HUES48 (cell line): ENCODE measurements at regions not wholly inside any gene's neighbourhood (a gene's known extent, or its start where the extent isn't known, plus 50 kb on each side); places are given as distances from the start of the nearest gene placed in this dataset.
"Not testable (repeated sequence)": the region's sequence is repeated elsewhere in the genome, so short reads cannot be mapped to it uniquely, and the experiment has no call there.

Experiments
- H3K27ac ChIP-seq: one replicate; pipeline ENCODE4 v1.7.0; 2013; ENCODE audit warnings: low read depth, low read length, inconsistent platforms
- H3K27me3 ChIP-seq: 2 replicates; pipeline ENCODE4 v1.6.1; 2013; ENCODE audit warnings: mild to moderate bottlenecking, low read length; ENCODE audit not compliant: control insufficient read depth, insufficient read depth
- H3K36me3 ChIP-seq: 2 replicates; pipeline ENCODE4 v1.6.1; 2013; ENCODE audit warnings: low read length; ENCODE audit not compliant: control insufficient read depth, insufficient read depth
- H3K4me1 ChIP-seq: 2 replicates; pipeline ENCODE4 v1.6.1; 2013; ENCODE audit warnings: mild to moderate bottlenecking, low read length; ENCODE audit not compliant: control insufficient read depth, insufficient read depth
- H3K4me3 ChIP-seq: 2 replicates; pipeline ENCODE4 v1.5.1; 2013; ENCODE audit warnings: mild to moderate bottlenecking, low read depth, low read length
- H3K9ac ChIP-seq: 2 replicates; pipeline ENCODE4 v1.6.1; 2013; ENCODE audit warnings: mild to moderate bottlenecking, low read depth, low read length, moderate library complexity
- H3K9me3 ChIP-seq: 2 replicates; pipeline ENCODE4 v1.6.1; 2013; ENCODE audit warnings: low read length; ENCODE audit not compliant: control insufficient read depth, insufficient read depth

DNA sequence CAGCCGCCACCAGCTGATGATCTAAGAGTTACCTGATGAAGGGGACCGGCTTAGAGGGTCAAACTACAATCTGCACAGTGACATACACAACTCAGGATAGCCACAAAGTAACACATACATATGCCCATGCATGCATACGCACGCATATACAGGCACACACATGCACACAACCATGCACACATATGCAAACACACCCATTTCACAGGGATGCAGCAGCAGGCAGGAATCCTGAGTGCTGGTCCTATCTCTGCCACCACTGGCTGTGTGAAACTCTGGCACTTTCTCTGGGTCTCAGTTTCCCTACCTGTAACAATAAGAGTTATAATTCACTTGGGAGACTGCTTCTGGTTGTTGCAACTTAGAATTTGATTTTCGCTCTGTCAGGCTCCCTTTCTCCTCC lies 520.2 kb downstream of the PTPRU start:
- H3K9me3 ChIP-seq = no peaks in the 10 kb centered on the region
- no peaks in the 10 kb centered on the region for H3K27me3 ChIP-seq
- no peak overlapping the region for H3K9ac ChIP-seq
- H3K4me3 ChIP-seq = no peak overlapping the region
- no peaks in the 10 kb centered on the region for H3K4me1 ChIP-seq
- H3K27ac ChIP-seq = no peak overlapping the region
- no peaks in the 10 kb centered on the region for H3K36me3 ChIP-seq

DNA sequence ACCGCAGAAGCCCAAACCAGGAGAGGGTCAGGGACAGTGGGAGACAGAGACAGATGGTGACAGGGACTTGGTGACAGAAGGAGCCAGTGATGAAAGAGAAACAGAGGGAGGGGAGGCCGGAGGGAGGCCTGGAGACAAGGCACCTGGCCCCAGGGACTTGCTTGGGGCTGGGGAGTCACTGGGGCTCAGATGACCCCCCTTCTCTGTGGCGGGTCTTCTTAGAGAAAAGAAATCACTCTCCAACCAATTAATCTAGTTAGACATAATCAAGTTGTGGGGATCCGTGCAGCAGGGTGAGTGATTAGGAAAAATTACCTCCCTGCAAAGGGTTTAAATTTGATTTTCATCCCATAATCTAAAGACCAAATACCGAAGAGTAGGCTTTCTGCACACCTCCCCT lies 519.8 kb downstream of the PTPRU start:
- no peak overlapping the region for H3K4me3 ChIP-seq
- H3K9ac ChIP-seq = no peak overlapping the region
- H3K36me3 ChIP-seq = no peaks in the 10 kb centered on the region
- no peaks in the 10 kb centered on the region for H3K27me3 ChIP-seq
- H3K9me3 ChIP-seq = no peaks in the 10 kb centered on the region
- no peak overlapping the region for H3K27ac ChIP-seq
- no peaks in the 10 kb centered on the region for H3K4me1 ChIP-seq

DNA sequence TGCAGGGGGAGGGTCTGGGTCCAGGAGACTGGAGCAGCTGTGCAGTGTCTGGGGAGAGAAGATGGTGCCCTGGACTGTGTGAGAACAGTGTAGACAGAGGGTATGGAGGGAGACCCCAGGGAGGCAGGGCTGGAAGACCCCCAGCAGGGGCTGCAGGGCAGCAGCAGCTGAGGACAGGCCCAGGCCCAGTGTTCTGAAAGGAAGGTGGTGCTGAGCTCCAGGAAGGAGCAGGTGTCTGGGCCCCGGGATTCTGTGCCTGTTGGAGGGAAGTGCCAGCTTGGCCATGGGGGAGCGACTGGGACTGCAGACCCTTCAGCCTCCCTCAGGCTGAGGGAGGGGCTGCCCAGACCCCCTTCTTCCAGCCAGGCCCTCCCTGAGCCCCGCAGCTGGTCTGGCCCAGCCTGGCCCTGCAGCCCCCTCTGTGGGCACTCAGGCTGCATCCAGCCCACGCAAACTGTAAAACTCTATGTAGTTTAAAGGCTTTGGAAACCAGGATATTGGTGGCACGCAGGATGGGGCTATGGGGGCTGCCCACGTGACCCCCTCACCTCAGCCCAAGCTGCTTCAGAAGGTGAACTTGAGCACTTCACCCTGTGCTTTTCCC lies 519.2 kb downstream of the PTPRU start:
- H3K36me3 ChIP-seq, H3K9me3 ChIP-seq, H3K4me3 ChIP-seq, H3K27ac ChIP-seq, H3K27me3 ChIP-seq, H3K9ac ChIP-seq, H3K4me1 ChIP-seq: not testable (repeated sequence)

DNA sequence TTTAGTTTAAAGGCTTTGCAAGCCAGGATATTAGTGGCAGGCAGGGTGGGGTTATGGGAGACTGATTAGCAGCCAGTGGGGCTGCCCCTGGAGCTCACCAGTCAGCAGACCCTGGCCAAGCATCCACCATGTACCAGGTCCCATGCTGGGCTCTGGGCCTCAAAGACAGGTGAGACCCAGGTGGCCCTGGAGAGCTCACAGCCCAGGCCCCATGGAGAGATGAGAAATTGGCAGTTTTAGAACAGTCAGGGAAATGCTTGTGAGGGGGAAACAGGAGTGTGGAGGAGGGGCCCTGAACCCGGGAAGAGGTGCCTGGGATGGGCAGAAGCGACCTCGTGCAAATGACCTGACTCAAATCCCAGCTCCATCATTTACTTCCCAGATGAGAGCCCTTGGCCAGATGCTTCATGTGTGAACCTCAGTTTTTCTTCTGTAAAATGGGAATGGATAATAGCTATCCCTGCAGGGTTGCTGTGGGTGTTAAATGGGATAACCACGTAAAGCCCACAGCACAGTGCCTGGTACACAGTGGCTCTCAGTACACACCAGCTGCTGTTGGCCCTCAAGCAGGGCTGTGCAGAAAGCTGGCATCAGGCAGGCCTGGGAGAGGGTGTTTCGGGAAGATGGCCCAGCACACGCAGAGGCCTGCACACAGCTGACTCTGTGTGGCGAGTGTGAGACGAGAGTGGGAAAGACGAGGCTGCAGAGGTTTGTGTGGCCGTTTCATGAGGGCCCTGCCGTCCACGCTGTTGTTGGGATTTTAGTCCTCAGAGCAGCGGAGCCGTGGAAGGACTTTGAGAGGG lies 518.5 kb downstream of the PTPRU start:
- H3K27me3 ChIP-seq = no peaks in the 10 kb centered on the region
- H3K4me1 ChIP-seq = no peaks in the 10 kb centered on the region
- H3K36me3 ChIP-seq = no peaks in the 10 kb centered on the region
- no peak overlapping the region for H3K4me3 ChIP-seq
- no peak overlapping the region for H3K27ac ChIP-seq
- H3K9me3 ChIP-seq = no peaks in the 10 kb centered on the region
- H3K9ac ChIP-seq = no peak overlapping the region

DNA sequence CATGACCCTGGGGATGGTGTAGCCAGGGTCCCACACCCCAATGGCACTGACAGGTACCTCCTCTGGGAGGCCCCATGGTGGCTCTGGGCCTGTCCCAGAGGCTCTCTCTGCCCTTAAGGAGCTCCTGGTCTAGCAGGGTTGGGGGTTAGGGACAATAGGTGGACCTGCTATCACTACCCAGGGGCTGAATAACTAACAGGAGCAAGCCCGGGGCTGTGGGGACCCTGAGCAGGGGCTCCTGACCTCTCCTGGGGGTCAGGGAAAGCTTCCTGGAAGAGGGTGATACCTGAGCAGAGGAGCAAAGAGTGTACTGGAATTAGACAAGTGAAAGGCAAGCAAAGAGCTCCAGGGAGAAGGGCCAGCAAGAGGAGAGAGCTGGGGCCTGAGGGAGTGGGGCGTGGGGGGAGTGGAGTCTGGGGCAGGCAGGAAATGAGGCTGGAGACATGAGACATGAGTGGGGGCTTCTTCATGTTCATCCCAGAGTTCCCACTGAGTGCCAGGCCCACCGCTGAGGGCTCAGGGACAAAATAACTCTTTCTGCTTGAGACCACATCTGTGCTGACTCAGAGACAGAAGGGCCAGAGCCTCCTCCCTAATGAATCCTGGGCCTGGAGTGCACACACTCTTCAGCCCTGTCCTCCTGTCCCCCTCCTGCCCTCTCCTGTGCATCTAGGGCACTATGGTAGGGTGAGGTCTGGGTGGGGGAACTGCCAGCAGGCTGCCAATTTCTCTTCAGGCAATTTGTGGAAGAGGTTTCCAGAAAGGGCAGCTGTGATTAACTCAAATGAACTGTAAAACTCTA lies 517.6 kb downstream of the PTPRU start:
- no peak overlapping the region for H3K9ac ChIP-seq
- H3K36me3 ChIP-seq = no peaks in the 10 kb centered on the region
- no peak overlapping the region for H3K4me3 ChIP-seq
- no peak overlapping the region for H3K27ac ChIP-seq
- no peaks in the 10 kb centered on the region for H3K4me1 ChIP-seq
- no peaks in the 10 kb centered on the region for H3K9me3 ChIP-seq
- no peaks in the 10 kb centered on the region for H3K27me3 ChIP-seq

DNA sequence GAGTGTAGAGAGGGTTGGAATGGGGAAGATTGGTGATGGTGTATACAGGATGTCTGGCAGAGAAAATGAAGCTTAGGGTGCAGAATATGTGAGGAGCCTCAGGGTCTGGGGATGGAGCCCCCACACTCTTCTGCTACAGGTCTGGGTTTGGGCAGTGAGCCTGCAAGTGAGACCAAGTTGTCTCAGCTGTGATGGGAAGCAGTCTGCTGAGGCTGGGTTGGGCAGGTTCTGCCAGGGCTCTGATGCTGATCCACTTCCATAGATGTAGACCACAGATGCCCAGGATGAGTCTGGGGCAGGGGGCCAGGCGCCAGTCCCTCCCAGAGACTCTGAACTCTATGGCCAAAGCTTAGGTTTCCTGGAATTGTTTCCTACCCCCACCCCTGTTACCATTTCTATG lies 516.9 kb downstream of the PTPRU start:
- no peaks in the 10 kb centered on the region for H3K27me3 ChIP-seq
- no peaks in the 10 kb centered on the region for H3K9me3 ChIP-seq
- no peak overlapping the region for H3K27ac ChIP-seq
- H3K36me3 ChIP-seq = no peaks in the 10 kb centered on the region
- H3K4me1 ChIP-seq = no peaks in the 10 kb centered on the region
- no peak overlapping the region for H3K9ac ChIP-seq
- no peak overlapping the region for H3K4me3 ChIP-seq

DNA sequence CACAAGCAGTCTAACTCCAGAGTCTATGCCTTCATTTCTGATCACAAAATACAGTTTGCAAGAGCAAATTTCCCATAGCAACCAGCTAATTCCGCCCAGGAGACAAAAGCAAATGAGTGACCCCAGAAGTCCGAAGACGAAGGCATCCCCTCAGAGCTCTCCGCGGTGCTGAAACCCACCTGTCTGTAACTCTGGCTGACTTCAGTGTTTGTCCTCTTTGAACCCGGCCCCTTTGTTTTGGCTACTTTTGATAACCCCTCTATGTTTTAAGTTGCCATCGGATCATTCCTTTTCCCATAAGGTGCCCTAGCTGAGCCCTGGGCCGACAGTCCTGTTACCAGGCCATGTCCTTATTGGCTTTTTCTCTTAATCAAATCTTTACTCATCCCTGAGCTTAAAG lies 515.8 kb downstream of the PTPRU start:
- no peak overlapping the region for H3K4me3 ChIP-seq
- no peaks in the 10 kb centered on the region for H3K36me3 ChIP-seq
- no peak overlapping the region for H3K27ac ChIP-seq
- H3K4me1 ChIP-seq = no peaks in the 10 kb centered on the region
- H3K27me3 ChIP-seq = no peaks in the 10 kb centered on the region
- no peaks in the 10 kb centered on the region for H3K9me3 ChIP-seq
- no peak overlapping the region for H3K9ac ChIP-seq

DNA sequence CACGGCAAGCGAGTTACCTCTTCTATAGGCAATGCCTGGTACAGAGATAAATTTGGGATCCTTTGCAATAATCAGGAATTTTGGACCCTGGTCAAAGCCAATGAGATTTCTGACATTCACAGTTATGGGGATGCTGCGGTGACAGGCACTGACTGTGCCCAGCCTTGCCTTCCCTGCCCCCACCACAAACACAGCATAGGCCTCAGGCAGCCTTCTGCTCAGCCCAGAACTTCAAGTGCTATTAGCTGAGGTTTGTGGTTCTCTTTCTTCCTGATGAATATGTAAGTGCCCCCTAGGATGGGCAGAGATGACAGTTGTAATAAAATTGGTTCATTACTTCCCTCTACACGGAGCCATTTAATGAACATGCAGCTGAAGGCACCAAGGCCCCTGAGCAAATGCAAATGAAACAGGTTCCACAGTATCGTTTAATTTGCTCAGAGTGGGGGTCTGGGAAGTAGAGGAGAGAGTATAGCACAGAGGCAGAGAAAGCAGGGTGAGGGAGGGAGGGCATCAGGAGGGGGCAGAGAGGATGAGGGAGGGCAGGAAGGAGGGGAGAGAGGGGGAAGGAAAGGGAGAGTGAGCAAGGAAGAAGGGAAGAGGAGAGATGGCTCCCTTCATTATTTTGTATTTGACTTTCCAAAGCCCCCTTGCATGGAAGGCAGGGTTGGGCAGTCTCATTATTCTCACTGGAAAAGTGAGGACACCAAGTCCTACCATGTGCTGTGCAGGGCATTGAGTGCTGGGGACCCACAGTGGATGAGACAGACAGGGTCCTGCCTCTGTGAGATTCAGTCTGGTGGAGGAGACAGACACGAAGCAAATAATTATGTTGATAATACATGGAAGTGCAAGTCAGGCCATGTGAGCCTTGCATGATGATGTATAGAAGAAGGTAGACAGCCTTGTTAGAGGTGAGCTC lies 513.0 kb downstream of the PTPRU start:
- no peaks in the 10 kb centered on the region for H3K4me1 ChIP-seq
- H3K9me3 ChIP-seq = no peaks in the 10 kb centered on the region
- no peaks in the 10 kb centered on the region for H3K36me3 ChIP-seq
- H3K27me3 ChIP-seq = no peaks in the 10 kb centered on the region
- H3K4me3 ChIP-seq = no peak overlapping the region
- no peak overlapping the region for H3K27ac ChIP-seq
- H3K9ac ChIP-seq = no peak overlapping the region

DNA sequence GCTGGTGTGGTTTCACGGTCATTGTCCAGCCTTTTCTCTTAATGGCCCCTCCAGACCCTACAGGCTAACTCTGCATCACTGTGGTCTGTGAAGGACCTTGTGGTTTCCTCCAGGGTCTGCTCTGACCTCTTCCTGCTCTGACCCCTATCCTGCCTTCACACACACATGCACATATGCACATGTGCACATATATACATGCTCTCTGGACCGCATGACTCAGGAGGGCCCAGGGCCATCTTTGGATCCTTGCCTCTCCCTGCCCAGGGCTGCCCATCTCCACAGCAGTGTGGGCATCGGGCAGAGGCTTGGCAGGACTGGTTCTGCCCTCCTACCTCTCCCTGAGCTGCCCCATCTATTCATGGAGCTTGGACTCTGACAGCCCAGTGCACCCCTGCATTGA lies 510.9 kb downstream of the PTPRU start:
- H3K27me3 ChIP-seq = no peaks in the 10 kb centered on the region
- H3K9ac ChIP-seq = no peak overlapping the region
- no peak overlapping the region for H3K27ac ChIP-seq
- H3K4me1 ChIP-seq = no peaks in the 10 kb centered on the region
- H3K36me3 ChIP-seq = no peaks in the 10 kb centered on the region
- H3K9me3 ChIP-seq = no peaks in the 10 kb centered on the region
- no peak overlapping the region for H3K4me3 ChIP-seq

DNA sequence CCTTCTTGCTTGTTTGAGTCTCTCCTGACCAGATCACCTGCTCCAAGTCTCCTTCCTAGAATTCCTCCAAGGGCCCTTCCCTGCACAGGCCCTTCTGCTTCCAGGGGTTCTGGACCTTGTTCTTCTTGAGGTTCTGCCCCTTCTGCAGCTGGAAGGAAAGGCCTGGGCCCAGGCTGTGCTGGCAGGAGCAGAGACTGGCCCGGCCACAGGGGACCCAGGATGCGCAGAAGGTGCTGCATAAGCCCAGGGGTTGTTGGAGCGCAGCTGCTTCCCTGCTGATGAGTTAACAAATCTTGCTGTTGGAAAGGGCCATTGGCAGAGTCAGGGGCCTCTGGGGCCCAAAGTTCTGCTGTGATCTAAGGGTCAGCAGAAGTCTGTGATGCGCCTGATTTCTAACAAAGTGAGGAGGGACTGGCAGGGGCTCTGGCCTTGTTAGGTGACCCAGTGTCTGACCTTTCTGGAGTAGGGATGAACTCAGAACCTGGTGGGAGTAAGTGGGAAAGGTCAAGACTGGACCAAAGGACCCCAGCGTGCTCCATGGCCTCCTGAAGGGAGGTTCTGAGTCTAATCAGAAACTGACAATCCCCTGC lies 509.8 kb downstream of the PTPRU start:
- H3K36me3 ChIP-seq = no peaks in the 10 kb centered on the region
- H3K9ac ChIP-seq = no peak overlapping the region
- no peak overlapping the region for H3K4me3 ChIP-seq
- no peaks in the 10 kb centered on the region for H3K4me1 ChIP-seq
- no peaks in the 10 kb centered on the region for H3K27me3 ChIP-seq
- H3K27ac ChIP-seq = no peak overlapping the region
- no peaks in the 10 kb centered on the region for H3K9me3 ChIP-seq
